ENCODE measurements at regions not wholly inside any gene's neighbourhood (a gene's known extent, or its start where the extent isn't known, plus 50 kb on each side); places are given as distances from the start of the nearest gene placed in this dataset.

GRCh38 chr6:126614642-126615504, 275.0 kb downstream of the CENPW start:
- DNase-seq (ENCODE audit: low spot score) = no peak
- Histone ChIP-seq H3K27ac (replicated peaks; ENCODE audit: low read length) (no peak overlapping the region), H2BK5ac (ENCODE audit: low read length) (no peak overlapping the region), H3K9me3 (replicated peaks in 1 of 2; ENCODE audit: control insufficient read depth in 2 of 2, insufficient read depth in 1 of 2, low read depth in 1 of 2, low read length in 2 of 2) (no peaks in the 10 kb centered on the region), H4K91ac (ENCODE audit: low read depth, low read length, poor library complexity) (no peak overlapping the region), H3K14ac (ENCODE audit: low read length) (no peak overlapping the region), H3K79me1 (ENCODE audit: low read depth, low read length) (no peaks in the 10 kb centered on the region), H2BK12ac (ENCODE audit: low read length) (no peak overlapping the region), H3K4me2 (ENCODE audit: insufficient read depth, low read length, poor library complexity, severe bottlenecking) (no peak overlapping the region), H3K36me3 (replicated peaks in 1 of 2; ENCODE audit: control insufficient read depth in 2 of 2, insufficient read depth in 2 of 2, low read length in 2 of 2) (no peaks in the 10 kb centered on the region), H2AFZ (ENCODE audit: low read length) (peak overlapping the region; percentile 73), H2BK120ac (ENCODE audit: low read depth, low read length) (no peak overlapping the region), H3K9ac (ENCODE audit: low read depth, low read length, poor library complexity) (no peak overlapping the region), H4K8ac (ENCODE audit: low read depth, low read length) (no peak overlapping the region), H2BK15ac (ENCODE audit: low read length) (no peak overlapping the region), H3K4ac (ENCODE audit: low read length) (no peak overlapping the region), H2AK5ac (ENCODE audit: low read depth, low read length) (no peak overlapping the region), H3K4me3 (ENCODE audit: low read length in 2 of 2) (no peak overlapping the region), H3K23ac (ENCODE audit: low read depth, low read length, poor library complexity) (no peak overlapping the region), H3K4me1 (ENCODE audit: control insufficient read depth in 2 of 2, insufficient read depth in 1 of 2, low read depth in 1 of 2, low read length in 2 of 2) (no peaks in the 10 kb centered on the region), H3K18ac (ENCODE audit: low read length) (peak overlapping the region; percentile 27), H3K27me3 (ENCODE audit: control insufficient read depth in 3 of 3, insufficient read depth in 3 of 3, low read depth in 1 of 3, low read length in 3 of 3) (no peaks in the 10 kb centered on the region)
- WGBS, 2 donors (ENCODE audit: extremely low coverage in 2 of 2, insufficient read length in 2 of 2, insufficient replicate concordance in 1 of 2) = no CpG with 5 or more reads among the region's 6 CpGs

- WGBS, 2 donors (ENCODE audit: extremely low coverage in 2 of 2, insufficient read length in 2 of 2, insufficient replicate concordance in 1 of 2) = no CpG with 5 or more reads among the region's 2 CpGs
- H3K4me3 ChIP-seq (ENCODE audit: low read length in 2 of 2) = no peak overlapping the region
- no peak overlapping the region for H2AK5ac ChIP-seq (ENCODE audit: low read depth, low read length)
- H3K4me2 ChIP-seq (ENCODE audit: insufficient read depth, low read length, poor library complexity, severe bottlenecking) = no peak overlapping the region
- H2BK15ac ChIP-seq (ENCODE audit: low read length) = no peak overlapping the region
- H3K9me3 ChIP-seq (replicated peaks in 1 of 2; ENCODE audit: control insufficient read depth in 2 of 2, insufficient read depth in 1 of 2, low read depth in 1 of 2, low read length in 2 of 2) = no peaks in the 10 kb centered on the region
- H2BK120ac ChIP-seq (ENCODE audit: low read depth, low read length) = no peak overlapping the region
- no peaks in the 10 kb centered on the region for H3K27me3 ChIP-seq (ENCODE audit: control insufficient read depth in 3 of 3, insufficient read depth in 3 of 3, low read depth in 1 of 3, low read length in 3 of 3)
- no peak for DNase-seq (ENCODE audit: low spot score)
- no peak overlapping the region for H4K91ac ChIP-seq (ENCODE audit: low read depth, low read length, poor library complexity)
- H2AFZ ChIP-seq (ENCODE audit: low read length) = no peak overlapping the region
- H2BK12ac ChIP-seq (ENCODE audit: low read length) = no peak overlapping the region
- no peaks in the 10 kb centered on the region for H3K4me1 ChIP-seq (ENCODE audit: control insufficient read depth in 2 of 2, insufficient read depth in 1 of 2, low read depth in 1 of 2, low read length in 2 of 2)
- no peaks in the 10 kb centered on the region for H3K36me3 ChIP-seq (replicated peaks in 1 of 2; ENCODE audit: control insufficient read depth in 2 of 2, insufficient read depth in 2 of 2, low read length in 2 of 2)
- no peak overlapping the region for H4K8ac ChIP-seq (ENCODE audit: low read depth, low read length)
- H3K79me1 ChIP-seq (ENCODE audit: low read depth, low read length) = no peaks in the 10 kb centered on the region
- H3K18ac ChIP-seq (ENCODE audit: low read length) = no peak overlapping the region
- no peak overlapping the region for H2BK5ac ChIP-seq (ENCODE audit: low read length)
- H3K4ac ChIP-seq (ENCODE audit: low read length) = no peak overlapping the region
- no peak overlapping the region for H3K9ac ChIP-seq (ENCODE audit: low read depth, low read length, poor library complexity)
- no peak overlapping the region for H3K27ac ChIP-seq (replicated peaks; ENCODE audit: low read length)
- no peak overlapping the region for H3K14ac ChIP-seq (ENCODE audit: low read length)
- no peak overlapping the region for H3K23ac ChIP-seq (ENCODE audit: low read depth, low read length, poor library complexity)
Measured at GRCh38 chr6:126616866-126617265, 277.0 kb downstream of the CENPW start.

- H3K36me3 ChIP-seq (replicated peaks in 1 of 2; ENCODE audit: control insufficient read depth in 2 of 2, insufficient read depth in 2 of 2, low read length in 2 of 2) = no peaks in the 10 kb centered on the region
- H2AK5ac ChIP-seq (ENCODE audit: low read depth, low read length) = no peak overlapping the region
- no peak overlapping the region for H3K9ac ChIP-seq (ENCODE audit: low read depth, low read length, poor library complexity)
- H2BK5ac ChIP-seq (ENCODE audit: low read length) = no peak overlapping the region
- H4K91ac ChIP-seq (ENCODE audit: low read depth, low read length, poor library complexity) = no peak overlapping the region
- no peak overlapping the region for H2BK15ac ChIP-seq (ENCODE audit: low read length)
- no peaks in the 10 kb centered on the region for H3K9me3 ChIP-seq (replicated peaks in 1 of 2; ENCODE audit: control insufficient read depth in 2 of 2, insufficient read depth in 1 of 2, low read depth in 1 of 2, low read length in 2 of 2)
- no peaks in the 10 kb centered on the region for H3K79me1 ChIP-seq (ENCODE audit: low read depth, low read length)
- no peaks in the 10 kb centered on the region for H3K4me1 ChIP-seq (ENCODE audit: control insufficient read depth in 2 of 2, insufficient read depth in 1 of 2, low read depth in 1 of 2, low read length in 2 of 2)
- H2BK120ac ChIP-seq (ENCODE audit: low read depth, low read length) = no peak overlapping the region
- no CpG with 5 or more reads among the region's 1 CpG for WGBS, 2 donors (ENCODE audit: extremely low coverage in 2 of 2, insufficient read length in 2 of 2, insufficient replicate concordance in 1 of 2)
- no peaks in the 10 kb centered on the region for H3K27me3 ChIP-seq (ENCODE audit: control insufficient read depth in 3 of 3, insufficient read depth in 3 of 3, low read depth in 1 of 3, low read length in 3 of 3)
- no peak overlapping the region for H4K8ac ChIP-seq (ENCODE audit: low read depth, low read length)
- no peak overlapping the region for H3K23ac ChIP-seq (ENCODE audit: low read depth, low read length, poor library complexity)
- H2AFZ ChIP-seq (ENCODE audit: low read length) = no peak overlapping the region
- H2BK12ac ChIP-seq (ENCODE audit: low read length) = no peak overlapping the region
- no peak overlapping the region for H3K4me3 ChIP-seq (ENCODE audit: low read length in 2 of 2)
- H3K18ac ChIP-seq (ENCODE audit: low read length) = no peak overlapping the region
- DNase-seq (ENCODE audit: low spot score) = no peak
- no peak overlapping the region for H3K27ac ChIP-seq (replicated peaks; ENCODE audit: low read length)
- no peak overlapping the region for H3K4ac ChIP-seq (ENCODE audit: low read length)
- H3K4me2 ChIP-seq (ENCODE audit: insufficient read depth, low read length, poor library complexity, severe bottlenecking) = no peak overlapping the region
- no peak overlapping the region for H3K14ac ChIP-seq (ENCODE audit: low read length)
Measured at GRCh38 chr6:126618639-126619343, 278.9 kb downstream of the CENPW start.

GRCh38 chr6:126620719-126621118, 280.8 kb downstream of the CENPW start:
- H4K91ac ChIP-seq (ENCODE audit: low read depth, low read length, poor library complexity) = no peak overlapping the region
- WGBS, 2 donors (ENCODE audit: extremely low coverage in 2 of 2, insufficient read length in 2 of 2, insufficient replicate concordance in 1 of 2) = no CpG with 5 or more reads among the region's 1 CpG
- DNase-seq (ENCODE audit: low spot score) = no peak
- H3K27me3 ChIP-seq (ENCODE audit: control insufficient read depth in 3 of 3, insufficient read depth in 3 of 3, low read depth in 1 of 3, low read length in 3 of 3) = no peaks in the 10 kb centered on the region
- H3K4me1 ChIP-seq (ENCODE audit: control insufficient read depth in 2 of 2, insufficient read depth in 1 of 2, low read depth in 1 of 2, low read length in 2 of 2) = no peaks in the 10 kb centered on the region
- H2BK5ac ChIP-seq (ENCODE audit: low read length) = no peak overlapping the region
- no peak overlapping the region for H3K4ac ChIP-seq (ENCODE audit: low read length)
- H3K9ac ChIP-seq (ENCODE audit: low read depth, low read length, poor library complexity) = no peak overlapping the region
- H2AK5ac ChIP-seq (ENCODE audit: low read depth, low read length) = no peak overlapping the region
- H4K8ac ChIP-seq (ENCODE audit: low read depth, low read length) = no peak overlapping the region
- H2AFZ ChIP-seq (ENCODE audit: low read length) = no peak overlapping the region
- H2BK15ac ChIP-seq (ENCODE audit: low read length) = no peak overlapping the region
- no peak overlapping the region for H2BK120ac ChIP-seq (ENCODE audit: low read depth, low read length)
- no peak overlapping the region for H3K27ac ChIP-seq (replicated peaks; ENCODE audit: low read length)
- H3K4me2 ChIP-seq (ENCODE audit: insufficient read depth, low read length, poor library complexity, severe bottlenecking) = no peak overlapping the region
- no peak overlapping the region for H2BK12ac ChIP-seq (ENCODE audit: low read length)
- no peaks in the 10 kb centered on the region for H3K36me3 ChIP-seq (replicated peaks in 1 of 2; ENCODE audit: control insufficient read depth in 2 of 2, insufficient read depth in 2 of 2, low read length in 2 of 2)
- H3K4me3 ChIP-seq (ENCODE audit: low read length in 2 of 2) = no peak overlapping the region
- H3K9me3 ChIP-seq (replicated peaks in 1 of 2; ENCODE audit: control insufficient read depth in 2 of 2, insufficient read depth in 1 of 2, low read depth in 1 of 2, low read length in 2 of 2) = no peaks in the 10 kb centered on the region
- H3K79me1 ChIP-seq (ENCODE audit: low read depth, low read length) = no peaks in the 10 kb centered on the region
- H3K18ac ChIP-seq (ENCODE audit: low read length) = no peak overlapping the region
- no peak overlapping the region for H3K14ac ChIP-seq (ENCODE audit: low read length)
- no peak overlapping the region for H3K23ac ChIP-seq (ENCODE audit: low read depth, low read length, poor library complexity)

All from neuronal stem cell (in vitro differentiated cells).